ENCODE measurements at regions not wholly inside any gene's neighbourhood (a gene's known extent, or its start where the extent isn't known, plus 50 kb on each side); places are given as distances from the start of the nearest gene placed in this dataset.

GRCh38 chr12:98291828-98292227 lies 223.6 kb upstream of the TMPO start:
- no peaks in the 10 kb centered on the region for H3K36me3 Mint-ChIP-seq (ENCODE audit: low read depth)
- no peaks in the 10 kb centered on the region for H3K4me1 Mint-ChIP-seq (ENCODE audit: low read depth)
- H3K4me3 Mint-ChIP-seq, result no peak overlapping the region
- peaks cover 23% of the 10 kb centered on the region for H3K9me3 Mint-ChIP-seq
- no peak for DNase-seq
- no peaks in the 10 kb centered on the region for H3K27me3 Mint-ChIP-seq (ENCODE audit: insufficient read depth)
- no peak overlapping the region for H3K27ac Mint-ChIP-seq
- no peak for TF ChIP-seq CTCF (IDR thresholded peaks at IDR 0.05)

- H3K27me3 Mint-ChIP-seq (ENCODE audit: insufficient read depth), result no peaks in the 10 kb centered on the region
- no peaks in the 10 kb centered on the region for H3K36me3 Mint-ChIP-seq (ENCODE audit: low read depth)
- H3K9me3 Mint-ChIP-seq, result peaks cover 22% of the 10 kb centered on the region
- no peak for TF ChIP-seq CTCF (IDR thresholded peaks at IDR 0.05)
- DNase-seq, result no peak
- H3K4me1 Mint-ChIP-seq (ENCODE audit: low read depth), result no peaks in the 10 kb centered on the region
- H3K27ac Mint-ChIP-seq, result no peak overlapping the region
- H3K4me3 Mint-ChIP-seq, result no peak overlapping the region
Observed at GRCh38 chr12:98294051-98294805, 221.2 kb upstream of the TMPO start.

GRCh38 chr12:98295681-98296080 lies 219.7 kb upstream of the TMPO start:
- no peak for TF ChIP-seq CTCF (IDR thresholded peaks at IDR 0.05)
- no peak overlapping the region for H3K4me3 Mint-ChIP-seq
- H3K4me1 Mint-ChIP-seq (ENCODE audit: low read depth), result no peaks in the 10 kb centered on the region
- peaks cover 19% of the 10 kb centered on the region for H3K9me3 Mint-ChIP-seq
- no peak overlapping the region for H3K27ac Mint-ChIP-seq
- no peaks in the 10 kb centered on the region for H3K27me3 Mint-ChIP-seq (ENCODE audit: insufficient read depth)
- no peak for DNase-seq
- no peaks in the 10 kb centered on the region for H3K36me3 Mint-ChIP-seq (ENCODE audit: low read depth)

- peaks cover 19% of the 10 kb centered on the region for H3K9me3 Mint-ChIP-seq
- no peaks in the 10 kb centered on the region for H3K4me1 Mint-ChIP-seq (ENCODE audit: low read depth)
- H3K4me3 Mint-ChIP-seq, result no peak overlapping the region
- H3K36me3 Mint-ChIP-seq (ENCODE audit: low read depth), result no peaks in the 10 kb centered on the region
- DNase-seq, result no peak
- H3K27ac Mint-ChIP-seq, result no peak overlapping the region
- TF ChIP-seq CTCF (IDR thresholded peaks at IDR 0.05), result no peak
- H3K27me3 Mint-ChIP-seq (ENCODE audit: insufficient read depth), result no peaks in the 10 kb centered on the region
Observed at GRCh38 chr12:98296462-98297079, 218.8 kb upstream of the TMPO start.

GRCh38 chr12:98297538-98297937 lies 217.9 kb upstream of the TMPO start:
- no peak for TF ChIP-seq CTCF (IDR thresholded peaks at IDR 0.05)
- DNase-seq, result no peak

More at GRCh38 chr12:98297538-98297937, 217.9 kb upstream of the TMPO start:
- H3K27ac Mint-ChIP-seq, result no peak overlapping the region
- H3K27me3 Mint-ChIP-seq (ENCODE audit: insufficient read depth), result no peaks in the 10 kb centered on the region
- H3K4me3 Mint-ChIP-seq, result no peak overlapping the region
- no peaks in the 10 kb centered on the region for H3K36me3 Mint-ChIP-seq (ENCODE audit: low read depth)
- peaks cover 19% of the 10 kb centered on the region for H3K9me3 Mint-ChIP-seq
- no peaks in the 10 kb centered on the region for H3K4me1 Mint-ChIP-seq (ENCODE audit: low read depth)
